ENCODE measurements at regions not wholly inside any gene's neighbourhood (a gene's known extent, or its start where the extent isn't known, plus 50 kb on each side); places are given as distances from the start of the nearest gene placed in this dataset.
A peak's percentile ranks its signal among the peaks of the same experiment; 100 is the strongest.
"Not testable (repeated sequence)": the region's sequence is repeated elsewhere in the genome, so short reads cannot be mapped to it uniquely, and the experiment has no call there.

GRCh38 chr1:221256773-221257172, 377.5 kb downstream of the HLX start:
- H3K36me3 ChIP-seq (ENCODE audit: control insufficient read depth, insufficient read depth, low read length): no peaks in the 10 kb centered on the region
- H3K9me3 ChIP-seq (ENCODE audit: control insufficient read depth, low read length): no peaks in the 10 kb centered on the region
- 90 to 93% methylated on average over 3 of the region's 3 CpGs for WGBS, 2 experiments (ENCODE audit: insufficient coverage in 2 of 2)
- no peak overlapping the region for H3K27ac ChIP-seq (ENCODE audit: low read depth, low read length, severe bottlenecking)
- H3K4me3 ChIP-seq (ENCODE audit: extremely low read depth, insufficient read depth, low read length, poor library complexity, severe bottlenecking): no peak overlapping the region
- H3K4me1 ChIP-seq (ENCODE audit: control insufficient read depth, insufficient read depth, low read length, poor library complexity, severe bottlenecking): no peaks in the 10 kb centered on the region

DNA sequence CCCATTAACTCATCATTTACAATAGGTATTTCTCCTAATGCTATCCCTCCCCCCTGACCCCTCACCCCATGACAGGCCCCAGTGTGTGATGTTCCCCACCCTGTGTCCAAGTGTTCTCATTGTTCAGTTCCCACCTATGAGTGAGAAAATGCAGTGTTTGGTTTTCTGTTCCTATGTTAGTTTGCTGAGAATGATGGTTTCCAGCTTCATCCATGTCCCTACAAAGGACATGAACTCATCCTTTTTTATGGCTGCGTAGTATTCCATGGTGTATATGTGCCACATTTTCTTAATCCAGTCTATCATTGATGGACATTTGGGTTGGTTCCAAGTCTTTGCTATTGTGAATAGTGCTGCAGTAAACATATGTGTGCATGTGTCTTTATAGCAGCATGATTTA, 378.3 kb downstream of the HLX start:
- not testable (repeated sequence) for H3K4me3 ChIP-seq (ENCODE audit: extremely low read depth, insufficient read depth, low read length, poor library complexity, severe bottlenecking); H3K9me3 ChIP-seq (ENCODE audit: control insufficient read depth, low read length); H3K36me3 ChIP-seq (ENCODE audit: control insufficient read depth, insufficient read depth, low read length); H3K27ac ChIP-seq (ENCODE audit: low read depth, low read length, severe bottlenecking); H3K4me1 ChIP-seq (ENCODE audit: control insufficient read depth, insufficient read depth, low read length, poor library complexity, severe bottlenecking)
- no CpG with 5 or more reads among the region's 1 CpG for WGBS, 2 experiments (ENCODE audit: insufficient coverage in 2 of 2)

GRCh38 chr1:221262677-221263076, 383.4 kb downstream of the HLX start:
- H3K9me3 ChIP-seq (ENCODE audit: control insufficient read depth, low read length); H3K27ac ChIP-seq (ENCODE audit: low read depth, low read length, severe bottlenecking); H3K4me3 ChIP-seq (ENCODE audit: extremely low read depth, insufficient read depth, low read length, poor library complexity, severe bottlenecking); H3K36me3 ChIP-seq (ENCODE audit: control insufficient read depth, insufficient read depth, low read length); H3K4me1 ChIP-seq (ENCODE audit: control insufficient read depth, insufficient read depth, low read length, poor library complexity, severe bottlenecking): not testable (repeated sequence)
- 92 to 93% methylated on average over 6 of the region's 7 CpGs for WGBS, 2 experiments (ENCODE audit: insufficient coverage in 2 of 2)

DNA sequence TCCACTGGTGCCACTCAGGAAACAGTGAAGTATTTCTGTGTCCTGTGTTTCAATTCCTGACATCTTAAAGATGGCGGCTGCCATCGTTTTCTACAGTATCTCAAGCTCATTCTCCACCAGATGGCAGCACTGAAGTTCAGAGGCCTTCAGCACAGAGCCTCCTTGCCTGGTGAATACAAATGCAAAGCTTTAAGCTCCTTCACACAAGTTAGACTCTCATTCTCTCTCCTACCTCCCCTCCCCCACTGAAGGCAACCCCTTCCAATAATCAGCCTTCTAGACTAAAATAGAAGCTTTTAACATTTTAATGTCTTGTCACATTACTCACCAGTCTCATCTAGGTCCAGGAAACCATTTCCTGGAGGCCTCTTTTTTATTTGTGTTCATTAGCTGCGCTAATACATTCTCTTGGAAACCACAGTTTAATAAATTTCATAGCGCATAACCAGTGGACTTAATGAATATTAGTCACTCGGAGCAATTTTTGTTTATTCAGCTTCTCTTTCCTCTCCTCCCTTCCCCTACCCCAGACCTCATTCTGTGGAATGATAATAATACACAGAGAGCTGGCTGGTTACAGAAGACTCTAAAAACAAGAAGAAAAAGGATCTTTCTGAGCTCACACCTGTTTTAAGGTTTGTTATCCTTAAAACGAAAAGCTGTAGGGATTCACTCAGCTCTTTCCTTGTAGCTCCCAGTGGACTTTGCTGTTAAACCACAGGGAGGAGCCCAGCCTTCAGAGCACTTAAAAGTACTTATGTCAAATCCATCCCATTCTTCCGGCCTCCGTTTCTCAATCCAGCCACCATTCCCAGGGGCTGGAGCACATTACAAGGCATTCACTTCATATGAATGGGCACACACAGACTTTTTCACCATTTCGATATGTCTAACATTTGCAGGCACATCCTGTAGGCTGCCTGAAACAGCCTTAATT, 384.9 kb downstream of the HLX start:
- Histone ChIP-seq H3K27ac (ENCODE audit: low read depth, low read length, severe bottlenecking) (peak overlapping the region; percentile 51), H3K4me3 (ENCODE audit: extremely low read depth, insufficient read depth, low read length, poor library complexity, severe bottlenecking) (no peak overlapping the region), H3K4me1 (ENCODE audit: control insufficient read depth, insufficient read depth, low read length, poor library complexity, severe bottlenecking) (peaks cover 6% of the 10 kb centered on the region), H3K36me3 (ENCODE audit: control insufficient read depth, insufficient read depth, low read length) (no peaks in the 10 kb centered on the region), H3K9me3 (ENCODE audit: control insufficient read depth, low read length) (no peaks in the 10 kb centered on the region)
- WGBS, 2 experiments (ENCODE audit: insufficient coverage in 2 of 2): 75 to 80% methylated on average over 7 of the region's 9 CpGs

- Histone ChIP-seq H3K27ac (ENCODE audit: low read depth, low read length, severe bottlenecking) (no peak overlapping the region), H3K4me3 (ENCODE audit: extremely low read depth, insufficient read depth, low read length, poor library complexity, severe bottlenecking) (no peak overlapping the region), H3K9me3 (ENCODE audit: control insufficient read depth, low read length) (no peaks in the 10 kb centered on the region), H3K36me3 (ENCODE audit: control insufficient read depth, insufficient read depth, low read length) (no peaks in the 10 kb centered on the region), H3K4me1 (ENCODE audit: control insufficient read depth, insufficient read depth, low read length, poor library complexity, severe bottlenecking) (peaks cover 6% of the 10 kb centered on the region)
- WGBS, 2 experiments (ENCODE audit: insufficient coverage in 2 of 2): 100% methylated on average over 1 of the region's 5 CpGs; no CpG with 5 or more reads in 1 of the 2 experiments
These were observed 385.6 kb downstream of the HLX start for GRCh38 chr1:221264848-221265247.

GRCh38 chr1:221268295-221268694, 389.1 kb downstream of the HLX start:
- no peak overlapping the region for H3K27ac ChIP-seq (ENCODE audit: low read depth, low read length, severe bottlenecking)
- no peaks in the 10 kb centered on the region for H3K9me3 ChIP-seq (ENCODE audit: control insufficient read depth, low read length)
- H3K4me3 ChIP-seq (ENCODE audit: extremely low read depth, insufficient read depth, low read length, poor library complexity, severe bottlenecking): no peak overlapping the region
- H3K4me1 ChIP-seq (ENCODE audit: control insufficient read depth, insufficient read depth, low read length, poor library complexity, severe bottlenecking): peaks cover 6% of the 10 kb centered on the region
- H3K36me3 ChIP-seq (ENCODE audit: control insufficient read depth, insufficient read depth, low read length): no peaks in the 10 kb centered on the region
- no CpG with 5 or more reads among the region's 1 CpG for WGBS, 2 experiments (ENCODE audit: insufficient coverage in 2 of 2)

- H3K9me3 ChIP-seq (ENCODE audit: control insufficient read depth, low read length): no peaks in the 10 kb centered on the region
- WGBS, 2 experiments (ENCODE audit: insufficient coverage in 2 of 2): 89 to 98% methylated on average over 5 of the region's 5 CpGs
- no peak overlapping the region for H3K4me3 ChIP-seq (ENCODE audit: extremely low read depth, insufficient read depth, low read length, poor library complexity, severe bottlenecking)
- H3K36me3 ChIP-seq (ENCODE audit: control insufficient read depth, insufficient read depth, low read length): no peaks in the 10 kb centered on the region
- H3K27ac ChIP-seq (ENCODE audit: low read depth, low read length, severe bottlenecking): no peak overlapping the region
- H3K4me1 ChIP-seq (ENCODE audit: control insufficient read depth, insufficient read depth, low read length, poor library complexity, severe bottlenecking): no peaks in the 10 kb centered on the region
These were observed 392.5 kb downstream of the HLX start for GRCh38 chr1:221271701-221272100.

- H3K4me3 ChIP-seq (ENCODE audit: extremely low read depth, insufficient read depth, low read length, poor library complexity, severe bottlenecking): no peak overlapping the region
- no peaks in the 10 kb centered on the region for H3K9me3 ChIP-seq (ENCODE audit: control insufficient read depth, low read length)
- 77 to 90% methylated on average over 2 of the region's 3 CpGs for WGBS, 2 experiments (ENCODE audit: insufficient coverage in 2 of 2)
- no peaks in the 10 kb centered on the region for H3K4me1 ChIP-seq (ENCODE audit: control insufficient read depth, insufficient read depth, low read length, poor library complexity, severe bottlenecking)
- H3K27ac ChIP-seq (ENCODE audit: low read depth, low read length, severe bottlenecking): no peak overlapping the region
- H3K36me3 ChIP-seq (ENCODE audit: control insufficient read depth, insufficient read depth, low read length): no peaks in the 10 kb centered on the region
These were observed 393.7 kb downstream of the HLX start for GRCh38 chr1:221272940-221273339.

GRCh38 chr1:221274373-221274772, 395.1 kb downstream of the HLX start:
- H3K4me1 ChIP-seq (ENCODE audit: control insufficient read depth, insufficient read depth, low read length, poor library complexity, severe bottlenecking): no peaks in the 10 kb centered on the region

DNA sequence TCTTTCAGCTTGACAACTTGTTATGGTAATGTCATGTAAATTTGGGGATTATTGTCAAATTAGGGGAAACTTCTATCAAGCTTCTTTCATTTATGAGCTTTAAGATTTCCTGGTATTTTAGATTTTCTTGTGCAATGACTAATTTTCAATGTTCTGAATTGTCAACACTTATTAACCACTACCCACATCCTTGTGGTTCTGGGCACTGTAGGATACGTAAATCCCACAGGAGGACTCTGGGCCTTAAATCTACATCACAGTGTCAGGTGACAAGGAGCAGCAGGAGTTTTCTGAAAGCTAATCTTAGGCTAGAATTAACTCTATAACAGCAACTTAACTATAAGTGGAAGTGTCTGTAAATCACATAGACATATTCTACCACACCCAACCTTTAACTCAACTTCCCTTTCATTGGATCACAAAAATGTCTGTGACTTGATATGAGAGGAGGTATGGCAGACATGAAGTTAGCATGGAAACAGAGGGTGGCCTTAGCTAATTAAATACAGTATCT, 397.7 kb downstream of the HLX start:
- Histone ChIP-seq H3K9me3 (ENCODE audit: control insufficient read depth, low read length) (peaks cover 10% of the 10 kb centered on the region), H3K4me1 (ENCODE audit: control insufficient read depth, insufficient read depth, low read length, poor library complexity, severe bottlenecking) (no peaks in the 10 kb centered on the region), H3K27ac (ENCODE audit: low read depth, low read length, severe bottlenecking) (no peak overlapping the region), H3K36me3 (ENCODE audit: control insufficient read depth, insufficient read depth, low read length) (no peaks in the 10 kb centered on the region), H3K4me3 (ENCODE audit: extremely low read depth, insufficient read depth, low read length, poor library complexity, severe bottlenecking) (no peak overlapping the region)
- WGBS, 2 experiments (ENCODE audit: insufficient coverage in 2 of 2): no CpG with 5 or more reads among the region's 1 CpG

More at GRCh38 chr1:221274373-221274772, 395.1 kb downstream of the HLX start:
- 64 to 75% methylated on average over 2 to 4 of the region's 6 CpGs for WGBS, 2 experiments (ENCODE audit: insufficient coverage in 2 of 2)
- H3K9me3 ChIP-seq (ENCODE audit: control insufficient read depth, low read length): no peaks in the 10 kb centered on the region
- H3K27ac ChIP-seq (ENCODE audit: low read depth, low read length, severe bottlenecking): no peak overlapping the region
- no peaks in the 10 kb centered on the region for H3K36me3 ChIP-seq (ENCODE audit: control insufficient read depth, insufficient read depth, low read length)
- H3K4me3 ChIP-seq (ENCODE audit: extremely low read depth, insufficient read depth, low read length, poor library complexity, severe bottlenecking): no peak overlapping the region

DNA sequence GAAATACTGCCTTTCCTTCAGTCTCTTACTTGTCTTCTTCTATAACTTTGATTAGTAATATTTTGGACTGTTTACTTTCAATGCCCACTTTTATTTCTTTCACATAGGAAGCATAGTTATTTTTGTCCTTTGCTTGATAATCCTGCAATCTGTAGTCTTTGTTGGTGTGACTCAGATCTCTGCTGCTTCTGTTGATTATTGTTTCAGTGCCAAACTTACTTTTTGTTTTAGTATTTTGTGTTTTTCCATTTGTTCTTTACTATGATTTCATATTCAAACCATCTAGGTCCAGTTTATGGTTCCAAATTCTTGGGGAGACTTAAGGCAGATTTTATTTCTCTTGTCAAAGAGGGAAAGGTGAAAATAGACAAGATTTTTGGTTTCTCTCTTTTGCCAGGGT, 399.9 kb downstream of the HLX start:
- Histone ChIP-seq H3K27ac (ENCODE audit: low read depth, low read length, severe bottlenecking) (no peak overlapping the region), H3K4me3 (ENCODE audit: extremely low read depth, insufficient read depth, low read length, poor library complexity, severe bottlenecking) (no peak overlapping the region), H3K4me1 (ENCODE audit: control insufficient read depth, insufficient read depth, low read length, poor library complexity, severe bottlenecking) (no peaks in the 10 kb centered on the region), H3K36me3 (ENCODE audit: control insufficient read depth, insufficient read depth, low read length) (no peaks in the 10 kb centered on the region), H3K9me3 (ENCODE audit: control insufficient read depth, low read length) (peaks cover 13% of the 10 kb centered on the region)

Measured in mesodermal cell (in vitro differentiated cells).